ENCODE measurements at regions not wholly inside any gene's neighbourhood (a gene's known extent, or its start where the extent isn't known, plus 50 kb on each side); places are given as distances from the start of the nearest gene placed in this dataset.
"Not testable (repeated sequence)": the region's sequence is repeated elsewhere in the genome, so short reads cannot be mapped to it uniquely, and the experiment has no call there.

- Histone ChIP-seq H3K4me3 (no peak overlapping the region), H3K27me3 (replicated peaks) (no peaks in the 10 kb centered on the region), H3K36me3 (no peaks in the 10 kb centered on the region), H3K27ac (no peak overlapping the region), H3K4me1 (replicated peaks) (no peaks in the 10 kb centered on the region), H3K9me3 (replicated peaks) (no peaks in the 10 kb centered on the region)
- DNase-seq (ENCODE audit: low read depth in 1 of 2, low spot score in 2 of 2), result no peak
These were observed 156.4 kb downstream of the EFNB1 start for GRCh38 chrX:68985135-68985755.

- Histone ChIP-seq H3K9me3 (replicated peaks) (no peaks in the 10 kb centered on the region), H3K4me1 (replicated peaks) (no peaks in the 10 kb centered on the region), H3K4me3 (no peak overlapping the region), H3K27me3 (replicated peaks) (no peaks in the 10 kb centered on the region), H3K27ac (no peak overlapping the region), H3K36me3 (no peaks in the 10 kb centered on the region)
- DNase-seq (ENCODE audit: low read depth in 1 of 2, low spot score in 2 of 2), result no peak
These were observed 154.4 kb downstream of the EFNB1 start for GRCh38 chrX:68983004-68983857.

GRCh38 chrX:68982476-68982875 is 153.7 kb downstream of the EFNB1 start:
- Histone ChIP-seq H3K4me3 (no peak overlapping the region), H3K4me1 (replicated peaks) (no peaks in the 10 kb centered on the region), H3K27ac (no peak overlapping the region)

GRCh38 chrX:68980906-68981616 is 152.2 kb downstream of the EFNB1 start:
- Histone ChIP-seq H3K4me1 (replicated peaks) (no peaks in the 10 kb centered on the region), H3K27ac (no peak overlapping the region), H3K9me3 (replicated peaks) (no peaks in the 10 kb centered on the region), H3K4me3 (no peak overlapping the region), H3K27me3 (replicated peaks) (no peaks in the 10 kb centered on the region), H3K36me3 (no peaks in the 10 kb centered on the region)
- no peak for DNase-seq (ENCODE audit: low read depth in 1 of 2, low spot score in 2 of 2)

More at GRCh38 chrX:68982476-68982875, 153.7 kb downstream of the EFNB1 start:
- H3K9me3 ChIP-seq (replicated peaks), result no peaks in the 10 kb centered on the region
- H3K36me3 ChIP-seq, result no peaks in the 10 kb centered on the region
- no peak for DNase-seq (ENCODE audit: low read depth in 1 of 2, low spot score in 2 of 2)
- no peaks in the 10 kb centered on the region for H3K27me3 ChIP-seq (replicated peaks)

- DNase-seq (ENCODE audit: low read depth in 1 of 2, low spot score in 2 of 2), result no peak
- Histone ChIP-seq H3K4me1 (replicated peaks) (no peaks in the 10 kb centered on the region), H3K36me3 (no peaks in the 10 kb centered on the region), H3K27me3 (replicated peaks) (no peaks in the 10 kb centered on the region), H3K9me3 (replicated peaks) (no peaks in the 10 kb centered on the region), H3K27ac (no peak overlapping the region), H3K4me3 (no peak overlapping the region)
These were observed 149.8 kb downstream of the EFNB1 start for GRCh38 chrX:68978655-68979054.

- H3K27ac ChIP-seq, result no peak overlapping the region
- H3K27me3 ChIP-seq (replicated peaks), result no peaks in the 10 kb centered on the region
- H3K4me1 ChIP-seq (replicated peaks), result no peaks in the 10 kb centered on the region
- H3K4me3 ChIP-seq, result no peak overlapping the region
- no peak for DNase-seq (ENCODE audit: low read depth in 1 of 2, low spot score in 2 of 2)
- H3K36me3 ChIP-seq, result no peaks in the 10 kb centered on the region
- H3K9me3 ChIP-seq (replicated peaks), result no peaks in the 10 kb centered on the region
These were observed 149.4 kb downstream of the EFNB1 start for GRCh38 chrX:68978255-68978654.

GRCh38 chrX:68953331-68953730 is 124.5 kb downstream of the EFNB1 start:
- no peak overlapping the region for H3K4me3 ChIP-seq
- H3K36me3 ChIP-seq, result no peaks in the 10 kb centered on the region
- H3K27me3 ChIP-seq (replicated peaks), result no peaks in the 10 kb centered on the region
- no peaks in the 10 kb centered on the region for H3K9me3 ChIP-seq (replicated peaks)
- H3K4me1 ChIP-seq (replicated peaks), result no peaks in the 10 kb centered on the region
- DNase-seq (ENCODE audit: low read depth in 1 of 2, low spot score in 2 of 2), result no peak
- no peak overlapping the region for H3K27ac ChIP-seq

- not testable (repeated sequence) for H3K27me3 ChIP-seq (replicated peaks); DNase-seq (ENCODE audit: low read depth in 1 of 2, low spot score in 2 of 2); H3K27ac ChIP-seq; H3K36me3 ChIP-seq; H3K9me3 ChIP-seq (replicated peaks); H3K4me3 ChIP-seq; H3K4me1 ChIP-seq (replicated peaks)
These were observed 123.3 kb downstream of the EFNB1 start for GRCh38 chrX:68951942-68952619.

- Histone ChIP-seq H3K9me3 (replicated peaks) (no peaks in the 10 kb centered on the region), H3K36me3 (no peaks in the 10 kb centered on the region), H3K27ac (no peak overlapping the region), H3K4me1 (replicated peaks) (no peaks in the 10 kb centered on the region), H3K4me3 (no peak overlapping the region), H3K27me3 (replicated peaks) (no peaks in the 10 kb centered on the region)
- no peak for DNase-seq (ENCODE audit: low read depth in 1 of 2, low spot score in 2 of 2)
These were observed 122.1 kb downstream of the EFNB1 start for GRCh38 chrX:68950937-68951336.

- H3K36me3 ChIP-seq, result no peaks in the 10 kb centered on the region
- H3K4me3 ChIP-seq, result no peak overlapping the region
- H3K4me1 ChIP-seq (replicated peaks), result no peaks in the 10 kb centered on the region
- H3K27ac ChIP-seq, result no peak overlapping the region
- no peak for DNase-seq (ENCODE audit: low read depth in 1 of 2, low spot score in 2 of 2)
- no peaks in the 10 kb centered on the region for H3K9me3 ChIP-seq (replicated peaks)
- no peaks in the 10 kb centered on the region for H3K27me3 ChIP-seq (replicated peaks)
These were observed 119.2 kb downstream of the EFNB1 start for GRCh38 chrX:68947882-68948605.

- Histone ChIP-seq H3K36me3 (no peaks in the 10 kb centered on the region), H3K27ac (no peak overlapping the region), H3K27me3 (replicated peaks) (no peaks in the 10 kb centered on the region), H3K4me3 (no peak overlapping the region), H3K9me3 (replicated peaks) (no peaks in the 10 kb centered on the region), H3K4me1 (replicated peaks) (no peaks in the 10 kb centered on the region)
- no peak for DNase-seq (ENCODE audit: low read depth in 1 of 2, low spot score in 2 of 2)
These were observed 116.9 kb downstream of the EFNB1 start for GRCh38 chrX:68945603-68946228.

- H3K27ac ChIP-seq, result no peak overlapping the region
- no peak for DNase-seq (ENCODE audit: low read depth in 1 of 2, low spot score in 2 of 2)
- H3K36me3 ChIP-seq, result no peaks in the 10 kb centered on the region
- H3K27me3 ChIP-seq (replicated peaks), result no peaks in the 10 kb centered on the region
- H3K4me1 ChIP-seq (replicated peaks), result no peaks in the 10 kb centered on the region
- H3K9me3 ChIP-seq (replicated peaks), result no peaks in the 10 kb centered on the region
- H3K4me3 ChIP-seq, result no peak overlapping the region
These were observed 116.3 kb downstream of the EFNB1 start for GRCh38 chrX:68945081-68945602.

GRCh38 chrX:68944211-68944610 is 115.4 kb downstream of the EFNB1 start:
- no peak for DNase-seq (ENCODE audit: low read depth in 1 of 2, low spot score in 2 of 2)
- Histone ChIP-seq H3K9me3 (replicated peaks) (no peaks in the 10 kb centered on the region), H3K4me1 (replicated peaks) (no peaks in the 10 kb centered on the region), H3K36me3 (no peaks in the 10 kb centered on the region), H3K27me3 (replicated peaks) (no peaks in the 10 kb centered on the region), H3K27ac (no peak overlapping the region), H3K4me3 (no peak overlapping the region)

Data from SJSA1 (cell line).